ENCODE measurements at regions not wholly inside any gene's neighbourhood (a gene's known extent, or its start where the extent isn't known, plus 50 kb on each side); places are given as distances from the start of the nearest gene placed in this dataset.
"Not testable (repeated sequence)": the region's sequence is repeated elsewhere in the genome, so short reads cannot be mapped to it uniquely, and the experiment has no call there.

DNA sequence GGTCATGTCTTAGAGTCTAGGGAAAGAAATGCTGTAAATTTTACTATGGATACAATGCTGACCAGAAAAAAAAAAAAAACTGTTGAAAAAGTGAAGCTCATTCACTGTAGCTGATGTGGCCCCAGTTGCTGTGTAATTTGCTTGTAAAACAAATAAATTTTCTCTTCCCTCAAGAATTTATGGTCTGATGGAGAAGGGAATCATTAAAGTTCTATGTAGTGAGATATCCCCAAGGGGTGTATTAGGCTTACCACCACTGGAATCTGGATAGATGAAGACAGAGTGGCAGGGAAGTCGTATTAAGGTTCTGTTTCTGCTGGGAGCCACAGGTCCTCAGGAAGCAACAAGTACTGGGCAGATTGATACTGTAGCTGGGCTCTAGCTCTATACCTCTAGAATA lies 860.0 kb downstream of the LTN1 start:
- DNase-seq (ENCODE audit: low read depth, low spot score), result no peak

DNA sequence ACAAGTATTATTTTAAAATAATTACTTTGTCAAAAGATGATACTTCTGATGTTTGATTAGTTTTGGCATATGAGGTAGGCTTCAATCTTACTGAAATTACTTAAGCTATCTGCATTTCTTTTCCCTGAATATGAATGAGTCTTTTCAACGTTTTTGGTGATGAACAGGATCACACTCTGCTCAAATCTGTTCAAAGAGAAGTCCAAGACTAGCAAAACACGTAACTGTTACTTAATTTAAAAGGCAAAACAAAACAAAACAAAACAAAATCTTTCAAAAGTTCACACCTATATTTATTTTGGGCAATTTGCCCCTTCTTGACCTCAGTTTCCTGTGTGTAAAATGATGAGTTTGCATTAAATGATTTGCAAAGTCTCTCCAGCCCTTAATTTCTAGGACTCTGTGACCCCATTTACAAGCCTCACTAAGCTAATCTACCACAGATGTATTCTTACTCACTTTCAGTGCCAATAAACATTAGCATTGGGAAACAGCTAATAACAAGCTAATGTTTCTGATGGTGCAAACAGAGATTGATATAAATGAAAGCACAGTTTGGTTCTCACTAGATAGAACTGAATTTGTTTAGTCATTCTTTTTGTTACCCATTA lies 865.4 kb downstream of the LTN1 start:
- no peak for DNase-seq (ENCODE audit: low read depth, low spot score)

GRCh38 chr21:28126521-28127174 lies 866.0 kb downstream of the LTN1 start:
- no peak for DNase-seq (ENCODE audit: low read depth, low spot score)

- DNase-seq (ENCODE audit: low read depth, low spot score), result no peak
Observed at GRCh38 chr21:28124541-28124940, 868.1 kb downstream of the LTN1 start.

DNA sequence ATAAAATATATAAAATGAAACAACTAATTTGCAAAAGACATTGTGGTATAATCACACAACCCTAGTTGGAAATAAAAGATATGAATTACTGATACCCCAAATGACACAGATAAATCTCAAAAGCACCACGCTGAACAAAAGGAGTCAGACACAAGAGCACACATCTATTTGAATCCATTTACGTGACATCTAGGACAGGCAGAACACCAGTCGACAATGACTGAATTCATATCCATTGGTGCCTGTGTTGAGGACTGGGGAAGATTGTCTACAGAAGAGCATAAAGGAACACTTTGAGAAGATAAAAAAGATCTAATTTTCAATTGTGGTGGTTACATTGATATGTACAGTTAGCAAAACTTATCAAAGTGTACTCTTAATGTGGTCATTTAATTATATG lies 874.1 kb downstream of the LTN1 start:
- no peak for DNase-seq (ENCODE audit: low read depth, low spot score)

DNA sequence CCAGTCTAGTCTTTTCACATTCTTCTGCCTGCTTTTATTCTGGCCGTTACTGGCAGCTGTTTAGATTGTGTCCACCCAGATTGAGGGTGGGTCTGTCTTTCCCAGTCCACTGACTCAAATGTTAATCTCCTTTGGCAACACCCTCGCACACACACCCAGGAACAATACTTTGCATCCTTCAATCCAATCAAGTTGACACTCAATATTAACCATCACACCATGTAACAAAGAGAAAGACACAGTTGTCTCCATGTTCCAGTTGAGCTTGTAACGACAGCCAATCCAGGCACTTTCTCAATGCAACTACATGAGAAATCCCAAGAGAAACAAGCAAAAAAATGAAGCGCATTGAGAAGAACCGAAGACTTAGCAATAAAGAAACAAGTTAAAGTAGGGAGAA lies 877.7 kb downstream of the LTN1 start:
- not testable (repeated sequence) for DNase-seq (ENCODE audit: low read depth, low spot score)

- DNase-seq (ENCODE audit: low read depth, low spot score), result no peak
Observed at GRCh38 chr21:28113718-28114117, 879.0 kb downstream of the LTN1 start.

DNA sequence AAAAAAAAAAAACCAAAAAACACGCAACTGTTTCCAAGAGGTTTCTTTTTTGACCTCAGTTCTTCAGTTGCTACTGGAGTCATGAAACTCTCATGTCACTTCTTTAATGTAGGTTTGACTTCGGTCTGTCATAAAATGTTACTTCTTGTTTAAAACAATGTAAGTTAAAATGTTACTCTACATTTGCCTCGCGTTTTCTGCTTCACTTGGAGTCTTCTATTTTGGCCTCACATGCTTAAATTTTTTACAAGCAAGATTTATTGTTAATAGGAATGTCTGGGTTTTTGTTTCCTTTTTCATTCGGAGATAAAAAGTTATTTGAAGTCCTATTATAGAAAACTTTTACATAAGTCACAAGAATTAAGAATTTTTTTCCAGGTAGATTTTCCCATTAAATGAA lies 880.2 kb downstream of the LTN1 start:
- no peak for DNase-seq (ENCODE audit: low read depth, low spot score)

DNA sequence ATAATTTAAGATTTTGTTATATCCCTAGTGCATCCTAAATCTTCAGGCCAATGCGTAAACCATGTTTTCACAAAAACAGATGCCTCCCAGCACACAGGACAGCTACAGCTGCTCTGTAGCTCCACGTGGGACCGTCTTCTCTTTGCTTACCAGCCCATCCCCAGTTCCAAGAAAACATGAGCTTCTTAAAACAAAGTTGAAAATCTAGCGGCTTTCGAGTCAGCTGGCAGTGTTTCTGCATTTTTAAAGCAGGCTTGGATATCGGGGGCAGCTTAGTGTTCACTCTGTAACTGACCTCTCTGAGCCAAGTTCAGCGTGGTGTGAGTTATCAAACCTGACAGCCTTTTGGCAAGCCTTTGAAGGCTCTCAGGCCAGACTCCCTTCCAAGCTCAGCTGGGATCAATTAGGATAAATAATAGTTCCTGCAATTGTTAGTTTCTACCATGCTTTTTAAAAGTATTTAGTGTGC lies 881.5 kb downstream of the LTN1 start:
- DNase-seq (ENCODE audit: low read depth, low spot score), result no peak

- no peak for DNase-seq (ENCODE audit: low read depth, low spot score)
Observed at GRCh38 chr21:28110716-28111115, 882.0 kb downstream of the LTN1 start.

DNA sequence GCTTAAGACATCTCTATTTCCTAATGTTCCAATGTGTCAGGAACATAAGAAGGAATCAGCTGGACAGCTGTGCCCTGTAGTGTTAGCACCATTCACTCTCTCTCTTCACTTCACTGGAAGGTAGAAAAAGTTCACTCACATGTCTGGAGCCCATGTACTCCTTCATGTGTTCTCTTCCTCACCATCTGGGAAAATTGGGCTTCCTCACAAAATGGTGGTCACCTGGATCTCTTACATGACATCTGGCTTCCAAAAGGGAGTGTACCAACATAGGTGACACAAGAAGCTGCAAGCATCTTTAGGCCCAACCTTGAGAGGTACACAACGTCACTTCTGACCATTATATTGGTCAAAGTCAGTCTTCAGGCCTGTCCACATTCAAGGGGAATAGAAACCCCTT lies 882.6 kb downstream of the LTN1 start:
- no peak for DNase-seq (ENCODE audit: low read depth, low spot score)

- no peak for DNase-seq (ENCODE audit: low read depth, low spot score)
Observed at GRCh38 chr21:28106370-28106890, 886.2 kb downstream of the LTN1 start.

GRCh38 chr21:28104346-28104745 lies 888.3 kb downstream of the LTN1 start:
- DNase-seq (ENCODE audit: low read depth, low spot score), result no peak

GRCh38 chr21:28100366-28100765 lies 892.3 kb downstream of the LTN1 start:
- DNase-seq (ENCODE audit: low read depth, low spot score), result no peak

GRCh38 chr21:28099001-28099705 lies 893.5 kb downstream of the LTN1 start:
- DNase-seq (ENCODE audit: low read depth, low spot score), result no peak

DNA sequence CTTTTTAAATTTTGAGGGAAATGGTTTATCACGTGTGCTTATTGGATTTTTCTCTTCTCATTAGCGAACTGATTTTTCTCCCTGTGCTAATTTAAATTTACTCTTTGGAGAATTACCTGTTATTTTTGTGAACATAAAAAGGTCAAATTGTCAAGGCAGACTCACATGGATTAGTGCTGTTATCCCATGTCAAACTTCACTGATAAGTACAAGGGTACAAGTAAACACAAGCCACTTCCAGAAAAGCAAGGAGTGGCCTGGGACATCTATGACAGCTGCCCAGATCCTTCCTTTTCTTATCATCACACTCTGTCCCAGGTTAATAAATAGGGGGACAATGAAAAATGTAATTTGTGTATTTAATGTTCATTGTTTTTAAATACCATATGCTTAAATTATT lies 901.2 kb downstream of the LTN1 start:
- no peak for DNase-seq (ENCODE audit: low read depth, low spot score)

DNA sequence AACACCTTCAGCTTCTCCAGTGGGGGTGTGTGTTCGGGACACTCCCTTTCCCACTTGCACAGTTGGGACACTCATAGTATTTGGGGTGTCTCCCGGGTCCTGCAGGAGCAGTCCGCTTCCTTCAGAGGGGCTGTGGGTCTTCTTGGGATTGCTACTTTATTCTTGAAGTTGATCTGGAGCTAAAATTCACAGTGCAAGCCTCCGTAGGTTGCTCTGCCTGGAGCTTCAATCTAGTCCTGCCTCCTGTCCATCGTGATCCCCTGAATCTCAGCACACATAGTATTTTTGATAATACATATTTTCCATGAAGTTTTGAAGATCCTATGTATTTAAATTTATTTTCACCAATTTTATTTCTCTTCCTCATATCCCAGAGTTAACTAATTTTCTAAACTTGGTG lies 902.1 kb downstream of the LTN1 start:
- DNase-seq (ENCODE audit: low read depth, low spot score), result no peak

- no peak for DNase-seq (ENCODE audit: low read depth, low spot score)
Observed at GRCh38 chr21:28089599-28090441, 902.9 kb downstream of the LTN1 start.

DNA sequence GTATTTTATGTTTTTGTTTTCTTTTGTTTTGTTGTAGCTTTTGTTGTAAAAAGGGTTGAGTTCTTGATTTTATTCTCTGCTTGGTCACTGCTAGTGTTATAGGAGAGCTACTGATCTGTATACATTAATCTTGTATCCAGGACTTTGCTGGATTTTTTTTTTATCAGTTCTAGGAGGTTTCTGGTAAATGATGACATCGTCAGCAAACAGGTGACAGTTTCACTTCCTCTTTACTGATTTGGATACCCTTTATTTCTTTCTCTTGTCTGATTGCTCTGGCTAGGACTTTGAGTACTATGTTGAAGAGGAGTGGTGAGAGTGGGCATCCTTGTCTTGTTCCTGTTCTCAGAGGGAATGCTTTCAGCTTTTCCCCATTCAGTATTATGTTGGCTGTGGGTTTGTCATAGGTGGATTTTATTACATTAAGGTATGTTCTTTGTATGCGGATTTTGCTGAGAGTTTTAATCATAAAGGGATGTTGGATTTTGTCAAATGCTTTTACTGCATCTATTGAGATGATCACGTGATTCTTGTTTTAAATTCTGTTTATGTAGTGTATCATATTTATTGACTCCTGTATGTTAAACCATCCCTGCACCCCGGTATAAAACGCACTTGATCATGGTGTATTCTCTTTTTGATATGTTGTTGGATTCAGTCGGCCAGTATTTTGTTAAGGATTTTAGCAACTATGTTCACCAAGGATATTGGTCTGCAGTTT lies 905.7 kb downstream of the LTN1 start:
- no peak for DNase-seq (ENCODE audit: low read depth, low spot score)

GRCh38 chr21:28084951-28085350 lies 907.7 kb downstream of the LTN1 start:
- DNase-seq (ENCODE audit: low read depth, low spot score), result no peak

- DNase-seq (ENCODE audit: low read depth, low spot score), result no peak
Observed at GRCh38 chr21:28083350-28083749, 909.3 kb downstream of the LTN1 start.

Measured in iPS DF 19.7 (cell line).